CD4-positive, alpha-beta T cell treated with Interleukin-12 subunit alpha and Interleukin-12 subunit beta, for 1 hour (primary cell): ENCODE measurements at regions not wholly inside any gene's neighbourhood (a gene's known extent, or its start where the extent isn't known, plus 50 kb on each side); places are given as distances from the start of the nearest gene placed in this dataset.

Source experiments
- DNase-seq: peaks from one replicate; pipeline ENCODE4 v3.0.0-alpha.2; 2020

- DNase-seq, result no peak
Measured at GRCh38 chr9:111193095-111193494, 136.9 kb downstream of the OR2K2 start.

GRCh38 chr9:111192650-111193049, 137.4 kb downstream of the OR2K2 start:
- DNase-seq, result no peak

- no peak for DNase-seq
Measured at GRCh38 chr9:111190347-111190746, 139.7 kb downstream of the OR2K2 start.

GRCh38 chr9:111187376-111187775, 142.6 kb downstream of the OR2K2 start:
- DNase-seq, result no peak

- no peak for DNase-seq
Measured at GRCh38 chr9:111186021-111186530, 143.9 kb downstream of the OR2K2 start.

GRCh38 chr9:111180811-111181210, 142.5 kb upstream of the LPAR1 start:
- DNase-seq, result no peak

- DNase-seq, result no peak
Measured at GRCh38 chr9:111179577-111179976, 141.3 kb upstream of the LPAR1 start.

GRCh38 chr9:111178331-111179055, 140.2 kb upstream of the LPAR1 start:
- DNase-seq, result no peak

- DNase-seq, result no peak
Measured at GRCh38 chr9:111176511-111176910, 138.2 kb upstream of the LPAR1 start.

GRCh38 chr9:111175350-111175749, 137.1 kb upstream of the LPAR1 start:
- DNase-seq, result no peak

GRCh38 chr9:111167341-111167740, 129.1 kb upstream of the LPAR1 start:
- DNase-seq, result no peak

- DNase-seq, result no peak
Measured at GRCh38 chr9:111163716-111164389, 125.6 kb upstream of the LPAR1 start.

- no peak for DNase-seq
Measured at GRCh38 chr9:111162026-111162425, 123.8 kb upstream of the LPAR1 start.

- no peak for DNase-seq
Measured at GRCh38 chr9:111161015-111161415, 122.7 kb upstream of the LPAR1 start.

- no peak for DNase-seq
Measured at GRCh38 chr9:111158999-111159398, 120.7 kb upstream of the LPAR1 start.

- DNase-seq, result no peak
Measured at GRCh38 chr9:111158363-111158762, 120.1 kb upstream of the LPAR1 start.

GRCh38 chr9:111154081-111154562, 115.9 kb upstream of the LPAR1 start:
- no peak for DNase-seq

- DNase-seq, result no peak
Measured at GRCh38 chr9:111152614-111153406, 114.5 kb upstream of the LPAR1 start.

GRCh38 chr9:111151537-111151936, 113.3 kb upstream of the LPAR1 start:
- DNase-seq, result no peak

GRCh38 chr9:111150181-111150580, 111.9 kb upstream of the LPAR1 start:
- DNase-seq, result no peak

- no peak for DNase-seq
Measured at GRCh38 chr9:111149018-111149759, 110.9 kb upstream of the LPAR1 start.
